Neural progenitor cell (in vitro differentiated cells): ENCODE measurements at regions not wholly inside any gene's neighbourhood (a gene's known extent, or its start where the extent isn't known, plus 50 kb on each side); places are given as distances from the start of the nearest gene placed in this dataset.

ENCODE experiments used
- DNase-seq: peaks from one replicate; pipeline ENCODE4 v3.0.0-alpha.2; 2016; ENCODE audit warnings: low spot score
- H2AFZ ChIP-seq: fragments of 200-600 bp; sonication (generic); replicated peaks from 2 replicates; pipeline ENCODE4 v1.6.1; 2016; ENCODE audit warnings: antibody characterized with exemption
- H3F3A ChIP-seq: fragments of 200-600 bp; sonication (generic); 2 replicates; pipeline ENCODE4 v1.6.1; 2016; ENCODE audit warnings: antibody characterized with exemption, low read depth
- H3K27ac ChIP-seq: fragments of 200-600 bp; sonication (generic); 2 replicates; pipeline ENCODE4 v1.5.1; 2016; ENCODE audit warnings: mild to moderate bottlenecking
- H3K27me3 ChIP-seq: fragments of 200-600 bp; sonication (generic); 2 replicates; pipeline ENCODE4 v1.6.1; 2016; ENCODE audit warnings: mild to moderate bottlenecking, moderate library complexity
- H3K36me3 ChIP-seq: fragments of 200-600 bp; sonication (generic); 2 replicates; pipeline ENCODE4 v1.5.1; 2016
- H3K4me1 ChIP-seq: fragments of 200-600 bp; sonication (generic); 2 replicates; pipeline ENCODE4 v1.6.1; 2016; ENCODE audit warnings: mixed run types
- H3K4me2 ChIP-seq: fragments of 200-600 bp; sonication (generic); 2 replicates; pipeline ENCODE4 v1.6.1; 2016
- H3K4me3 ChIP-seq: fragments of 200-600 bp; sonication (generic); 2 replicates; pipeline ENCODE4 v1.5.1; 2016
- H3K79me2 ChIP-seq: fragments of 200-600 bp; sonication (generic); 2 replicates; pipeline ENCODE4 v1.6.1; 2016; ENCODE audit warnings: low read depth
- H3K9ac ChIP-seq: fragments of 200-600 bp; sonication (generic); 2 replicates; pipeline ENCODE4 v1.6.1; 2016
- H3K9me3 ChIP-seq: fragments of 200-600 bp; sonication (generic); 2 replicates; pipeline ENCODE4 v1.5.1; 2016; ENCODE audit warnings: low read depth
- H4K20me1 ChIP-seq: fragments of 200-600 bp; sonication (generic); 2 replicates; pipeline ENCODE4 v1.6.1; 2016; ENCODE audit warnings: low read depth
- H3K27ac Mint-ChIP-seq: 3 replicates; pipeline ENCODE4 v1.8.0; 2021; ENCODE audit warnings: mixed read lengths
- H3K27me3 Mint-ChIP-seq: 2 replicates; pipeline ENCODE4 v1.8.0; 2022; ENCODE audit warnings: low read depth, mild to moderate bottlenecking, inconsistent platforms, moderate library complexity, mixed read lengths; ENCODE audit not compliant: insufficient read depth
- H3K36me3 Mint-ChIP-seq: 3 replicates; pipeline ENCODE4 v1.8.0; 2021; ENCODE audit warnings: mixed read lengths
- H3K4me1 Mint-ChIP-seq: 3 replicates; pipeline ENCODE4 v1.8.0; 2021; ENCODE audit warnings: mixed read lengths
- H3K4me3 Mint-ChIP-seq: 3 replicates; pipeline ENCODE4 v1.8.0; 2021; ENCODE audit warnings: mild to moderate bottlenecking, moderate library complexity, mixed read lengths
- H3K9me3 Mint-ChIP-seq: 3 replicates; pipeline ENCODE4 v1.8.0; 2020; ENCODE audit warnings: mixed read lengths
- CTCF ChIP-seq: fragments of 200-600 bp; sonication (generic); IDR thresholded peaks from 2 replicates; pipeline ENCODE4 v1.5.1; 2017; ENCODE audit warnings: antibody characterized with exemption, mild to moderate bottlenecking
- EZH2 ChIP-seq: fragments of 200-600 bp; sonication (generic); IDR thresholded peaks from 2 replicates; pipeline ENCODE4 v1.6.1; 2017; ENCODE audit warnings: antibody characterized with exemption, mild to moderate bottlenecking, moderate library complexity
- EZH2phosphoT487 ChIP-seq: fragments of 200-600 bp; sonication (generic); IDR thresholded peaks from 2 replicates; pipeline ENCODE4 v1.6.1; 2017; ENCODE audit warnings: antibody characterized with exemption

- no peaks in the 10 kb centered on the region for H3K79me2 ChIP-seq
- H3F3A ChIP-seq, result no peaks in the 10 kb centered on the region
- H3K9me3 Mint-ChIP-seq, result peaks cover 2% of the 10 kb centered on the region
- no peaks in the 10 kb centered on the region for H3K36me3 ChIP-seq
- H3K4me3 Mint-ChIP-seq, result no peak overlapping the region
- TF ChIP-seq EZH2phosphoT487, result no peak
- no peak for TF ChIP-seq EZH2
- TF ChIP-seq CTCF, result no peak
- no peaks in the 10 kb centered on the region for H3K27me3 ChIP-seq
- no peak overlapping the region for H3K4me2 ChIP-seq
- no peak overlapping the region for H3K4me3 ChIP-seq
- H4K20me1 ChIP-seq, result no peaks in the 10 kb centered on the region
- H3K36me3 Mint-ChIP-seq, result no peaks in the 10 kb centered on the region
- H3K4me1 ChIP-seq, result peaks cover 7% of the 10 kb centered on the region
- H3K9ac ChIP-seq, result no peak overlapping the region
- peak overlapping the region; percentile 74 for H3K27ac Mint-ChIP-seq
- peaks cover 3% of the 10 kb centered on the region for H3K9me3 ChIP-seq
- no peak for DNase-seq
- peaks cover 2% of the 10 kb centered on the region for H3K27me3 Mint-ChIP-seq
- peak overlapping the region; percentile 59 for H2AFZ ChIP-seq
- H3K27ac ChIP-seq, result no peak overlapping the region
- peaks cover 16% of the 10 kb centered on the region for H3K4me1 Mint-ChIP-seq
Measured at GRCh38 chr16:9343276-9343675, 251.8 kb downstream of the HAPSTR1 start.

GRCh38 chr16:9344508-9344907 lies 253.1 kb downstream of the HAPSTR1 start:
- no peak for DNase-seq
- peaks cover 12% of the 10 kb centered on the region for H3K9me3 Mint-ChIP-seq
- peaks cover 14% of the 10 kb centered on the region for H3K9me3 ChIP-seq
- H3K4me1 Mint-ChIP-seq, result peaks cover 16% of the 10 kb centered on the region
- H3K27ac ChIP-seq, result no peak overlapping the region
- peaks cover 7% of the 10 kb centered on the region for H3K4me1 ChIP-seq
- H3K27ac Mint-ChIP-seq, result no peak overlapping the region
- no peaks in the 10 kb centered on the region for H3K27me3 ChIP-seq
- H2AFZ ChIP-seq, result no peak overlapping the region
- H3K4me3 Mint-ChIP-seq, result no peak overlapping the region
- H3K79me2 ChIP-seq, result no peaks in the 10 kb centered on the region
- peaks cover 2% of the 10 kb centered on the region for H3K27me3 Mint-ChIP-seq
- no peak overlapping the region for H3K9ac ChIP-seq
- H3K36me3 Mint-ChIP-seq, result peaks cover 4% of the 10 kb centered on the region
- TF ChIP-seq EZH2 (no peak), EZH2phosphoT487 (no peak), CTCF (no peak)
- no peak overlapping the region for H3K4me2 ChIP-seq
- no peak overlapping the region for H3K4me3 ChIP-seq
- H4K20me1 ChIP-seq, result no peaks in the 10 kb centered on the region
- H3F3A ChIP-seq, result no peaks in the 10 kb centered on the region
- H3K36me3 ChIP-seq, result no peaks in the 10 kb centered on the region

- TF ChIP-seq EZH2phosphoT487 (no peak), EZH2 (no peak), CTCF (no peak)
- Histone ChIP-seq H3F3A (no peaks in the 10 kb centered on the region), H3K36me3 (no peaks in the 10 kb centered on the region), H3K4me2 (no peak overlapping the region), H3K9ac (no peak overlapping the region), H3K27ac (no peak overlapping the region), H2AFZ (no peak overlapping the region), H3K4me1 (peaks cover 7% of the 10 kb centered on the region), H3K79me2 (no peaks in the 10 kb centered on the region), H4K20me1 (no peaks in the 10 kb centered on the region), H3K27me3 (no peaks in the 10 kb centered on the region), H3K9me3 (peaks cover 16% of the 10 kb centered on the region), H3K4me3 (no peak overlapping the region)
- Mint-ChIP-seq H3K9me3 (peaks cover 17% of the 10 kb centered on the region), H3K27me3 (peaks cover 2% of the 10 kb centered on the region), H3K4me3 (no peak overlapping the region), H3K27ac (no peak overlapping the region), H3K36me3 (peaks cover 4% of the 10 kb centered on the region), H3K4me1 (peaks cover 16% of the 10 kb centered on the region)
- no peak for DNase-seq
Measured at GRCh38 chr16:9345046-9345445, 253.6 kb downstream of the HAPSTR1 start.
